ENCODE measurements at regions not wholly inside any gene's neighbourhood (a gene's known extent, or its start where the extent isn't known, plus 50 kb on each side); places are given as distances from the start of the nearest gene placed in this dataset.

GRCh38 chr12:4156317-4156716, 117.2 kb upstream of the CCND2 start:
- Histone ChIP-seq H4K20me1 (ENCODE audit: insufficient read depth, low read length) (no peaks in the 10 kb centered on the region), H3K4me3 (replicated peaks in 1 of 3; ENCODE audit: insufficient read depth in 1 of 3, low read depth in 2 of 3, low read length in 3 of 3) (no peak overlapping the region), H3K9ac (ENCODE audit: insufficient read depth, low read depth, low read length) (no peak overlapping the region), H3K27ac (ENCODE audit: extremely low read length, insufficient read depth, low read length) (no peak overlapping the region), H3K36me3 (replicated peaks in 1 of 2; ENCODE audit: control insufficient read depth in 1 of 2, insufficient read depth in 2 of 2, low read length in 2 of 2) (no peaks in the 10 kb centered on the region), H3K4me2 (ENCODE audit: low read depth, low read length) (no peak overlapping the region), H3K27me3 (ENCODE audit: control insufficient read depth in 1 of 2, insufficient read depth in 2 of 2, low read length in 2 of 2) (no peaks in the 10 kb centered on the region), H2AFZ (ENCODE audit: low read length) (no peak overlapping the region), H3K79me2 (ENCODE audit: insufficient read depth, low read length) (no peaks in the 10 kb centered on the region), H3K9me3 (ENCODE audit: low read length) (no peaks in the 10 kb centered on the region), H3K4me1 (ENCODE audit: insufficient read depth, low read length) (no peaks in the 10 kb centered on the region)
- ChIA-PET CTCF (ENCODE audit: low intra/inter-chr PET ratio, low total read pairs) (no interaction called here), POLR2A (no interaction called here)
- DNase-seq (ENCODE audit: low spot score) (no peak), ATAC-seq (no peak), FAIRE-seq (no peak)
- WGBS (ENCODE audit: low lambda C conversion rate): 32% methylated on average over 2 of the region's 2 CpGs
- intact Hi-C loops (cut with micrococcal nuclease; ENCODE audit: unreplicated experiment): no loop called here
- in situ Hi-C loops (cut with HindIII; ENCODE audit: extremely low pct_ligation_motif_present, low pct_unique_long_range_greater_than_20kb): no loop called here
- BruUV-seq (replicated peaks): no TSS peak
- TF ChIP-seq TBP (CRISPR knock-in tag; IDR thresholded peaks at IDR 0.05): no peak
- TF ChIP-seq AGO2 (optimal IDR thresholded peaks at IDR 0.05; ENCODE audit: low read depth, low read length): no peak
- TF ChIP-seq TP53 (CRISPR knock-in tag; conservative IDR thresholded peaks at IDR 0.05): no peak

DNA sequence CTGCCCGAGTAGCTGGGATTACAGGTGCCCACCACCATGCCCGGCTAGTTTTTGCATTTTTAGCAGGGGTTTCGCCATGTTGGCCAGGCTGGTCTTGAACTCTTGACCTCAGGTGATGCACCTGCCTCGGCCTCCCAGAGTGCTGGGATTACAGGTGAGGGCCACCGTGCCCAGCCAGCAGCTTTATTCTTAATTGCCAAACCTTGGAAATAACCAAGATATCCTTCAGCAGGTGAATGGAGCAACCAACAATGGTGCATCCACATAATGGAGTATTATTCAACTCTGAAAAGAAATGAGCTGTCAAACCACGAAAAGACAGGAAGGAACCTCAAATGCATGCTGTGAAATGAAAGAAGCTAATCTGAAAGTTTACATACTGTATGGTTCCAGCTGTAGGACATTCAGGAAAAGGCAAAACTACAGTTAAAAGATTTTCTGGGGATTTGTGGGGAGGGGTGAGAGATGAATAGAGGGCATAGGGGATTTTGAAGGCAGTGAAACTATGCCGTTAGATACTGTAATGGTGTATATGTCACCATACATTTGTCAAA, 118.8 kb upstream of the CCND2 start:
- ATAC-seq (no peak), DNase-seq (ENCODE audit: low spot score) (no peak), FAIRE-seq (no peak)
- H3K36me3 ChIP-seq (replicated peaks in 1 of 2; ENCODE audit: control insufficient read depth in 1 of 2, insufficient read depth in 2 of 2, low read length in 2 of 2): no peaks in the 10 kb centered on the region
- intact Hi-C loops (cut with micrococcal nuclease; ENCODE audit: unreplicated experiment) (no loop called here), in situ Hi-C loops (cut with HindIII; ENCODE audit: extremely low pct_ligation_motif_present, low pct_unique_long_range_greater_than_20kb) (no loop called here)
- H4K20me1 ChIP-seq (ENCODE audit: insufficient read depth, low read length): no peaks in the 10 kb centered on the region
- H3K9me3 ChIP-seq (ENCODE audit: low read length): no peaks in the 10 kb centered on the region
- H3K4me1 ChIP-seq (ENCODE audit: insufficient read depth, low read length): no peaks in the 10 kb centered on the region
- H2AFZ ChIP-seq (ENCODE audit: low read length): no peak overlapping the region
- H3K79me2 ChIP-seq (ENCODE audit: insufficient read depth, low read length): no peaks in the 10 kb centered on the region
- H3K27me3 ChIP-seq (ENCODE audit: control insufficient read depth in 1 of 2, insufficient read depth in 2 of 2, low read length in 2 of 2): no peaks in the 10 kb centered on the region
- 50% methylated on average over 7 of the region's 7 CpGs for WGBS (ENCODE audit: low lambda C conversion rate)
- H3K9ac ChIP-seq (ENCODE audit: insufficient read depth, low read depth, low read length): no peak overlapping the region
- BruUV-seq (replicated peaks): no TSS peak
- POLR2A ChIA-PET: no interaction called here
- no peak overlapping the region for H3K4me2 ChIP-seq (ENCODE audit: low read depth, low read length)
- TF ChIP-seq, protein P1, sequence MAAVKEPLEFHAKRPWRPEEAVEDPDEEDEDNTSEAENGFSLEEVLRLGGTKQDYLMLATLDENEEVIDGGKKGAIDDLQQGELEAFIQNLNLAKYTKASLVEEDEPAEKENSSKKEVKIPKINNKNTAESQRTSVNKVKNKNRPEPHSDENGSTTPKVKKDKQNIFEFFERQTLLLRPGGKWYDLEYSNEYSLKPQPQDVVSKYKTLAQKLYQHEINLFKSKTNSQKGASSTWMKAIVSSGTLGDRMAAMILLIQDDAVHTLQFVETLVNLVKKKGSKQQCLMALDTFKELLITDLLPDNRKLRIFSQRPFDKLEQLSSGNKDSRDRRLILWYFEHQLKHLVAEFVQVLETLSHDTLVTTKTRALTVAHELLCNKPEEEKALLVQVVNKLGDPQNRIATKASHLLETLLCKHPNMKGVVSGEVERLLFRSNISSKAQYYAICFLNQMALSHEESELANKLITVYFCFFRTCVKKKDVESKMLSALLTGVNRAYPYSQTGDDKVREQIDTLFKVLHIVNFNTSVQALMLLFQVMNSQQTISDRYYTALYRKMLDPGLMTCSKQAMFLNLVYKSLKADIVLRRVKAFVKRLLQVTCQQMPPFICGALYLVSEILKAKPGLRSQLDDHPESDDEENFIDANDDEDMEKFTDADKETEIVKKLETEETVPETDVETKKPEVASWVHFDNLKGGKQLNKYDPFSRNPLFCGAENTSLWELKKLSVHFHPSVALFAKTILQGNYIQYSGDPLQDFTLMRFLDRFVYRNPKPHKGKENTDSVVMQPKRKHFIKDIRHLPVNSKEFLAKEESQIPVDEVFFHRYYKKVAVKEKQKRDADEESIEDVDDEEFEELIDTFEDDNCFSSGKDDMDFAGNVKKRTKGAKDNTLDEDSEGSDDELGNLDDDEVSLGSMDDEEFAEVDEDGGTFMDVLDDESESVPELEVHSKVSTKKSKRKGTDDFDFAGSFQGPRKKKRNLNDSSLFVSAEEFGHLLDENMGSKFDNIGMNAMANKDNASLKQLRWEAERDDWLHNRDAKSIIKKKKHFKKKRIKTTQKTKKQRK (IDR thresholded peaks at IDR 0.05; ENCODE audit: low read length): no peak
- TF ChIP-seq ZNF282 (IDR thresholded peaks at IDR 0.05; ENCODE audit: partially characterized antibody): no peak
- TF ChIP-seq ZNF235 (CRISPR knock-in tag; IDR thresholded peaks at IDR 0.05; ENCODE audit: borderline replicate concordance): no peak
- TF ChIP-seq ISX (CRISPR knock-in tag; conservative IDR thresholded peaks at IDR 0.05): no peak
- no peak for TF ChIP-seq SPEN (CRISPR knock-in tag; IDR thresholded peaks at IDR 0.05; ENCODE audit: low read depth)
- no peak for TF ChIP-seq ARID4A (CRISPR knock-in tag; IDR thresholded peaks at IDR 0.05; ENCODE audit: borderline replicate concordance)
- TF ChIP-seq HMG20B (CRISPR knock-in tag; conservative IDR thresholded peaks at IDR 0.05): no peak
- no peak overlapping the region for H3K27ac ChIP-seq (ENCODE audit: extremely low read length, insufficient read depth, low read length)
- CTCF ChIA-PET (ENCODE audit: low intra/inter-chr PET ratio, low total read pairs): no interaction called here
- H3K4me3 ChIP-seq (replicated peaks in 1 of 3; ENCODE audit: insufficient read depth in 1 of 3, low read depth in 2 of 3, low read length in 3 of 3): no peak overlapping the region
